Right lobe of liver (tissue), 6 donors: ENCODE measurements at regions not wholly inside any gene's neighbourhood (a gene's known extent, or its start where the extent isn't known, plus 50 kb on each side); places are given as distances from the start of the nearest gene placed in this dataset.

Source experiments
- ATAC-seq, 4 donors: fragments of 200-7000 bp; cut with Tn5 transposase; one replicate each; pipeline ENCODE4 v1.9.1; 2020; ENCODE audit warnings: mild to moderate bottlenecking in 4 of 4, moderate library complexity in 4 of 4
- DNase-seq, 3 donors: peaks; one replicate each; pipeline ENCODE4 v3.0.0-alpha.2; 2020
- H3K27ac ChIP-seq, 3 donors: fragments of 200-600 bp; one replicate each; pipeline ENCODE4 v1.8.0; 2022
- H3K27me3 ChIP-seq, 2 donors: fragments of 200-600 bp; one replicate each; pipeline ENCODE4 v1.8.0; 2022
- H3K36me3 ChIP-seq, 4 donors: fragments of 200-600 bp; sonication (generic) in 1 of 4; one replicate each; pipeline versions ENCODE4 v1.5.1 to v1.8.0; 2017 to 2022; ENCODE audit warnings: control low read depth in 1 of 4
- H3K4me1 ChIP-seq, 4 donors: fragments of 200-600 bp; sonication (generic) in 1 of 4; one replicate each; pipeline versions ENCODE4 v1.5.1 to v1.8.0; 2017 to 2022; ENCODE audit warnings: control low read depth in 1 of 4
- H3K4me3 ChIP-seq, 3 donors: fragments of 200-600 bp; one replicate each; pipeline ENCODE4 v1.8.0; 2022
- H3K9me3 ChIP-seq, 4 donors: fragments of 200-600 bp; sonication (generic) in 1 of 4; one replicate each; pipeline versions ENCODE4 v1.5.1 to v1.8.0; 2017 to 2022; ENCODE audit warnings: control low read depth in 1 of 4
- CTCF ChIP-seq, 4 donors: fragments of 200-600 bp in 3 of 4; fragments of 450-650 bp in 1 of 4; IDR thresholded peaks; one replicate each; pipeline versions ENCODE4 v1.5.1 to v1.8.0; 2016 to 2022; ENCODE audit warnings: antibody characterized with exemption in 4 of 4, mild to moderate bottlenecking in 2 of 4
- POLR2A ChIP-seq: fragments of 450-650 bp; IDR thresholded peaks from one replicate; pipeline ENCODE4 v1.6.1; 2017; ENCODE audit warnings: antibody characterized with exemption, mild to moderate bottlenecking
- WGBS: methylation state at CpG from one replicate; pipeline ENCODE4 v1.1.6; 2018; ENCODE audit warnings: low coverage, low lambda C conversion rate; ENCODE audit not compliant: insufficient coverage; ENCODE audit errors: missing lambda C conversion rate; 5-methylcytosine and 5-hydroxymethylcytosine counted together
- intact Hi-C, 2 donors: fragments of 100-400 bp; cut with DNase I; formaldehyde crosslinking; loops; one replicate each; pipeline versions ENCODE4 v1.11.2 to v1.14.1; 2022
- donor health status: DM: no; HTN: yes; CAD: no.
- donor health status: DM: no; HTN: no; CAD: no.
- donor health status: DM: no; HTN: no; CAD: no.
- donor health status: DM: no; HTN: yes; CAD: no.
- donor health status: DM: no; HTN: yes; CAD: no.

- Histone ChIP-seq H3K4me1 (no peaks in the 10 kb centered on the region), H3K27ac (no peak overlapping the region), H3K36me3 (no peaks in the 10 kb centered on the region), H3K9me3 (no peaks in the 10 kb centered on the region), H3K4me3 (no peak overlapping the region), H3K27me3 (no peaks in the 10 kb centered on the region)
- no peak for ATAC-seq
- no CpG with 5 or more reads among the region's 3 CpGs for WGBS
- TF ChIP-seq CTCF (IDR thresholded peaks at IDR 0.05) (no peak), POLR2A (no peak)
- intact Hi-C loops: no loop called here
- DNase-seq: no peak
Observed at GRCh38 chr9:82637368-82637767, 425.6 kb downstream of the RASEF start.

GRCh38 chr9:82645600-82645999 lies 417.3 kb downstream of the RASEF start:
- DNase-seq (no peak), ATAC-seq (no peak)
- Histone ChIP-seq H3K27ac (no peak overlapping the region), H3K27me3 (no peaks in the 10 kb centered on the region), H3K36me3 (no peaks in the 10 kb centered on the region), H3K9me3 (no peaks in the 10 kb centered on the region), H3K4me1 (no peaks in the 10 kb centered on the region), H3K4me3 (no peak overlapping the region)
- 55% methylated on average over 2 of the region's 2 CpGs for WGBS
- intact Hi-C loops: no loop called here
- TF ChIP-seq POLR2A (no peak), CTCF (IDR thresholded peaks at IDR 0.05) (no peak)

GRCh38 chr9:82650368-82650767 lies 412.6 kb downstream of the RASEF start:
- intact Hi-C loops: no loop called here
- TF ChIP-seq POLR2A: no peak
- TF ChIP-seq CTCF (IDR thresholded peaks at IDR 0.05): no peak
- Histone ChIP-seq H3K9me3 (no peaks in the 10 kb centered on the region), H3K27me3 (no peaks in the 10 kb centered on the region), H3K27ac (no peak overlapping the region), H3K4me1 (no peaks in the 10 kb centered on the region), H3K4me3 (no peak overlapping the region), H3K36me3 (no peaks in the 10 kb centered on the region)
- 55% methylated on average over 3 of the region's 3 CpGs for WGBS
- ATAC-seq: no peak
- DNase-seq: no peak

- H3K9me3 ChIP-seq: no peaks in the 10 kb centered on the region
- H3K27ac ChIP-seq: no peak overlapping the region
- DNase-seq (no peak), ATAC-seq (no peak)
- no peaks in the 10 kb centered on the region for H3K27me3 ChIP-seq
- WGBS: 70% methylated on average over 2 of the region's 2 CpGs
- TF ChIP-seq POLR2A: no peak
- TF ChIP-seq CTCF (IDR thresholded peaks at IDR 0.05): no peak
- no peaks in the 10 kb centered on the region for H3K4me1 ChIP-seq
- no peak overlapping the region for H3K4me3 ChIP-seq
- intact Hi-C loops: no loop called here
- no peaks in the 10 kb centered on the region for H3K36me3 ChIP-seq
Observed at GRCh38 chr9:82651474-82651873, 411.5 kb downstream of the RASEF start.

- WGBS: 20% methylated on average over 3 of the region's 3 CpGs
- no peak for DNase-seq
- H3K27me3 ChIP-seq: no peaks in the 10 kb centered on the region
- H3K36me3 ChIP-seq: no peaks in the 10 kb centered on the region
- no peak overlapping the region for H3K27ac ChIP-seq
- H3K9me3 ChIP-seq: no peaks in the 10 kb centered on the region
- TF ChIP-seq POLR2A: no peak
- no peak for TF ChIP-seq CTCF (IDR thresholded peaks at IDR 0.05)
- H3K4me1 ChIP-seq: no peaks in the 10 kb centered on the region
- no peak overlapping the region for H3K4me3 ChIP-seq
- intact Hi-C loops: no loop called here
- ATAC-seq: no peak
Observed at GRCh38 chr9:82665324-82665723, 397.6 kb downstream of the RASEF start.
